GM18499 (cell line): ENCODE measurements at regions not wholly inside any gene's neighbourhood (a gene's known extent, or its start where the extent isn't known, plus 50 kb on each side); places are given as distances from the start of the nearest gene placed in this dataset.
"Not testable (repeated sequence)": the region's sequence is repeated elsewhere in the genome, so short reads cannot be mapped to it uniquely, and the experiment has no call there.

ENCODE experiments used
- ATAC-seq: cut with Tn5 transposase; IDR thresholded peaks from one replicate; pipeline ENCODE4 v1.9.1; 2021; ENCODE audit warnings: moderate number of reproducible peaks; ENCODE audit not compliant: insufficient read depth, unreplicated experiment

DNA sequence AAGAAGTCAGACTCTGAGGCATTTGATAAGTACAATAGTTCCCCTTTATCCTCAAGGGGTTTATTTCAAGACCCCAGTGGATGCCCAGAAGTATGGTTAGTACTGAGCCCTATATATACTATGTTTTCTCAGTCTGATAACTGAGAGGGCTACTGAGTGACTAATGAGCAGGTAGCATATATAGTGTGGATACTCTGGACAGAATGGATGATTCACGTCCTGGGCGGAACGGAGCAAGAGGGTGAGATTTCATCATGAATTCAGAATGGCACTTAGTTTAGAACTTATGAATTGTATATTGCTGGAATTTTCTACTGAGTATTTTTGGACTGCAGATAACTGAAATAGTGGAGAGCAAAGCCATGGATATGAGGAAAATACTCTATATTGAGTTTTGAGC, 457.6 kb downstream of the PLK2 start:
- ATAC-seq = no peak

DNA sequence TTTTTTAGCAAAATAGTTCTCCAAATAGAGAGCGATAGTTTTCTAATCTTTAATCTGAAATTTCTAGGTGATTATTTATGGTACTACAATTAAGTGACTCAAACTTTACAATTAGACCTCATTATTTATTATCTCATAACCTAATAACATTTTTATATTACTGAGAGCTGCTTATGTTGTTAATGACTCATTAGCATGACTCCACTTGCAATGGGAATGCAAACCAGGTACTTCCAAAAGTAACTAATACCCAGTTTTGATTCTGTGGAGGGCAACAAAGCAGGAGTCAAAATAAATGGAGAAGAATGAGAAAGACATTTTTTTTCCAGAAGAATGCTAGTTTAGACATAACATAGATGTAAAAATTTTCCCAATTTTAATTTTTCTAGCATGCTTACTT, 466.0 kb downstream of the PLK2 start:
- no peak for ATAC-seq

DNA sequence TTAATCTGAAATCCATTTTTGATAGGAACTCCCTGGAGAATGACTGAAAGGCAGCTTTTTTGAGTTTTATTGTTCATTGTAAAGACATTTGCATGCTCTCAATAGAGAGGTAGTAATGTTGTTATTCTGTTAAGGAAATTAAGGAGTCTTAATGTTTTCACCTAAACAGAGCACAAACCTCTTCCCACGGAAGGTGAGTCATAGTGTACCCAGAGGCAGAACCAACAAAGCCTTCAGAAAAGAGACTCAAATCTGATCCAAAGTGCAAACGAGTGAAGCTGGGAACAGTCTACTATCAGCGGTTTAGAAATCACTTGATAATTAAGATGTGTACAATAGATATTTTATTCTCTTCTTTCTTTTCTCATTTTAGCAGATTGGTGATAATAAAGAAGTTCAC, 470.5 kb downstream of the PLK2 start:
- no peak for ATAC-seq

DNA sequence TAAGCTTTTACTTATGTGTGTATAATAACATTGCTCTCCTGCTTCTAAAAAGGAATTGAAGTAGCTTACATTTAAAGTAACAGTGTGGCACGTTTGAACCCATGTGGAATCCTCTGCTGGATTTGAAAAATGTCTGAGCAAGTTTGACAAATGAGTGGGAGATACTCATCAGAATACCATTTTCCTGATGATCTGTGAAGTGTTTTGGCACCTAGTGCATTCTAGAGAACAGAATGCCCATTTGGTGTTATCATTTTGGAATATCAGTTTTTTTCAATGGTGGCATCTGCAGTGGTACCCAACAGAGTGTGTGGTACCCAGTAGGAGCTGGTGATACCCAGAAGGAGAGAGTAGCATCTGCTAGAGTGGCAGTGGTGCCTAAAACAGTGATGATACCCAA, 471.1 kb downstream of the PLK2 start:
- no peak for ATAC-seq

GRCh38 chr5:57987552-57987951, 472.3 kb downstream of the PLK2 start:
- ATAC-seq = no peak

DNA sequence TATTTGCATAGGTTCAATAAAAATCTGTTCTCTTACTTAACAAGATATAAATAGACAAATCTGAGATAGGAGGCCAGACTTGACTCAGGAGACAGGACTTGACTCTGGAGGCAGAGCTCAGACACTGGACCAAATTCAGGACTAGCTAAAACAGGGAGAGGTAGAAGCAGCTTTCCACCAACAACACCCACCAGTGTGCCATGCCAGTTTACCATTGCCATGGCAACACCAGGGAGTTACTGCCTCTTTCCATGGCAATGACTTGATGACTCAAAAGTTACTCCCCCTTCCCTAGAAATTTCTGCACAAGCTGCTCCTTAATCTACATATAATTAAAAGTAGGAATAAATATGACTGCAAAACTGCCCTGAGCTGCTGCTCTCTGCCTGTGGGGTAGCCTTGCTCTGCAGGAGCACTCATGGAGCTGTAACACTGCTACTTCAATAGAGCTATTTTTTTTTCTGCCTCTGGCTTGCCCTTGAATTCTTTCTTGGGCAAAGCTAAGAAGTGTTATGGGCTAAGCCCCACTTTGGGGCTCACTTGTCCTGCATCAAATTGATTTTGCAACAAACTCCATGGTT, 473.0 kb downstream of the PLK2 start:
- ATAC-seq = no peak

- ATAC-seq = no peak
These were observed 476.5 kb downstream of the PLK2 start for GRCh38 chr5:57983426-57983825.

GRCh38 chr5:57979671-57980070, 480.2 kb downstream of the PLK2 start:
- no peak for ATAC-seq

GRCh38 chr5:57976506-57976905, 483.4 kb downstream of the PLK2 start:
- no peak for ATAC-seq

GRCh38 chr5:57972099-57972498, 487.8 kb downstream of the PLK2 start:
- ATAC-seq = not testable (repeated sequence)

DNA sequence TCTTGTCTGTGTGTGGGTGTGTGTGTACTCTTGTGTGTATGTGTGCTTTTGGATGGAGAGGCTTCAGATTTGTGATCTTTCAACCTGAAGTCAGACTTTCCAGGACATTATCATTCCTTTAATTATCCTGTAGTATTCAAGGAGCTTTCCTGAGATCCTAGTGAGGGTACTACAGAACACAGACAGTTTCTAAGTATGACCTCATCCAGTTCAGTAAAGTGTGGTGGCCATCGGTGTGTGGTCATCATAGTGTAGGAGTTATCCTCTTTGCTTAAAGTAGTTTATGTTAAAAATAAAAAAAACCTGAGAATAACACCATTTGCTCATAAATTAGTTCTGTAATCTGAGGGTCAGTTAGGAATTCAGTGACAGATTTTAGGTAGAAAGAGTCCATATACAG, 478.0 kb upstream of the ACTBL2 start:
- ATAC-seq = no peak

DNA sequence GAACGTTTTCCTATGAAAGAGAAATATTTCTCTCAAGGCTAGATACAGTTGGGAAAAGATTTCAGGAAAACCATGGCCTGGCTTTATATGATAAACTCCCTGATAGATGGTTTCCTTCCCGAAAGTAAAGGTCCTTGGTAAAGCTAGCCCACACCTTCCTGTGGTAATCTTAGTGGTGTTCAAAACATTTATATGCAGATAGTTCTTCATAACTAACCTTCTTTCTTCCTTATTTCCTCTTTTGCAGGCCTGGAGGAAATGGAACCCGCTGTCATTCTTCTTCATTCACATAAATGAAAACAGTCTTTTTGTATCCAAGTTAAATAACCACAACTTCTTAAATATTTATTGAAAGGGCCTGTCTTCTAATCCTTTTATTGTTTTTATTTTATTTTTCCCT, 474.0 kb upstream of the ACTBL2 start:
- ATAC-seq = no peak

GRCh38 chr5:57955511-57955910, 472.9 kb upstream of the ACTBL2 start:
- ATAC-seq = no peak

GRCh38 chr5:57953792-57954191, 471.2 kb upstream of the ACTBL2 start:
- no peak for ATAC-seq

GRCh38 chr5:57950616-57951228, 468.1 kb upstream of the ACTBL2 start:
- ATAC-seq = no peak

GRCh38 chr5:57948091-57948490, 465.5 kb upstream of the ACTBL2 start:
- no peak for ATAC-seq

GRCh38 chr5:57947181-57947580, 464.6 kb upstream of the ACTBL2 start:
- ATAC-seq = no peak

DNA sequence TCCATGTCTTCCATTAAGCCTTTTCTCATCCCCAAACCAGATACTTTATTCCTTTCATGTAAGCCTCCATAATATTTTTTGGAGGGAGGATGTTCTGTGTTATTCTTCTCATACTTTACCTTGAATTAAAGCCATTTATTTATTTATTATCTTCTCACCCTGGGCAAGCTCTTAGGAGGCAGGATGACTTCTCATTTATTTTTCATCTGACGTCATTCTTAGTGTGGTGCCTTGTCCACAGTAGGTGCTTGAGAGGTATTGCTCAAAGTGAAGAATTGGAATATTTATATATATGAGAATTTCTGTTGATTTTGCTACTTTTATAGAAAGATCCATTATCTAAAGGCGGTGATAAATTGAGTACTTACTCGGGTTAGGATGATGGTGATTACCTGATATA, 458.3 kb upstream of the ACTBL2 start:
- no peak for ATAC-seq

GRCh38 chr5:57940236-57940635, 457.6 kb upstream of the ACTBL2 start:
- ATAC-seq = no peak

- no peak for ATAC-seq
These were observed 457.2 kb upstream of the ACTBL2 start for GRCh38 chr5:57939771-57940170.

GRCh38 chr5:57939335-57939734, 456.7 kb upstream of the ACTBL2 start:
- no peak for ATAC-seq

GRCh38 chr5:57938174-57938557, 455.6 kb upstream of the ACTBL2 start:
- no peak for ATAC-seq
